Fibroblast of skin of left quadriceps (primary cell): ENCODE measurements at regions not wholly inside any gene's neighbourhood (a gene's known extent, or its start where the extent isn't known, plus 50 kb on each side); places are given as distances from the start of the nearest gene placed in this dataset.
A peak's percentile ranks its signal among the peaks of the same experiment; 100 is the strongest.
"Not testable (repeated sequence)": the region's sequence is repeated elsewhere in the genome, so short reads cannot be mapped to it uniquely, and the experiment has no call there.

ENCODE experiments used
- DNase-seq, 2 experiments: peaks; one replicate each; pipeline ENCODE4 v3.0.0-alpha.2; 2013; ENCODE audit warnings: low read depth in 2 of 2

DNA sequence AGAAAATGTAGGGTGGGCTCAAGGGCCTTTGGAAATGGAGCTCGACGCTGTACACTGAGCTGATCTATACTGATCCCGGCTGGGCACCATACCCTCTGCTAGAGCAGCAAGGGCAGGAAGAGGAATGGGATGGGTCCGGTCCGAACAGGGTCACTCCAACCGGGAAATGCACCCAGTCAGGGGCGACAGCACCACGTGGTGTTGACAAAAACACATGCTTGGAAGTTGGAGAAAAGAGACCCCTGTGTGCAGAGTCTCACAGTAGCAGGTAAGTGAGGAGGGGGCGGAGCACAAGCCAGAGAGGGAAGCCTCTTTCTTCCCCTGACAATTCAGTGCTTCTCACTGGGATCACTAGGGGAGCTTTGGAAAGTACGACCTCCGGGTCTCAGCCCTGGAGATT lies 84.1 kb upstream of the ASB18 start:
- no peak for DNase-seq

DNA sequence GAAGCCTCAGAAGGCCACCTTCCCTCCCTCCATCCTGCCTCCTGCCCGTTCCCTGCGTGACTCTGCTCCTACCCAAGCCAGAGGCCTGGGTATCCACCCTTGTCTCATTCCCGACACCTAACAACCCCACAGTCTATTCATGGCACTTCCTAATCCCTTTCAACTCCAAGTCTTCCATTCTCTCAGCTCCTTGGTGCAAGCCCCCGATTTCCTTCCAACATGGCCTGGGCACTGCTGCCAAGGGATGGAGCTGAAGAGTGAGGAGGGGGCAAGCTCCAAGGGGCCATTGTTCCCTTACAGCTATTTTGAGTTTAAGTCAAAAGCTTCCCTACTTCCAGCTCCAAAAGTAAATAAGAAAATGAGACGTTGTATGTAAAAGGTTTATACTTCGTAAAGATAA lies 84.8 kb upstream of the ASB18 start:
- DNase-seq: no peak

DNA sequence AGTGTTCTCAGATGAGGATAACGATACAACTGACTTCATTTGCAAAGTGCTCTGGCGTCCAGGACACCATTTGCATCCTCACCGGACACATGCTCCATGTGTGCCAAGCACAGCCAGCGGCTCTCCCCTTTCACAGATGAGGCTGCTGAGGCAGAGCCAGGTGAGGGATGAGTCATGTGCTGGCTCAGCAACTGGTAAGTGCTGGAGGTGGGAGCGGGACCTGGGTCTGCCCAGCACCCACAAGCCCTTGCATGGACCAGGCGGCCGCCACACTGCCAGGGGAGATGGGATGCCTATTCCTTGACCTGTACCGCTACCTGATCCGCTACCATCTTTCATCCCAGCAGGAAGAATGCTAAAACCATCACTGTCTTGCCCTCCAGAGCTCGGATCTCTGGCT lies 86.2 kb upstream of the ASB18 start:
- DNase-seq: no peak

DNA sequence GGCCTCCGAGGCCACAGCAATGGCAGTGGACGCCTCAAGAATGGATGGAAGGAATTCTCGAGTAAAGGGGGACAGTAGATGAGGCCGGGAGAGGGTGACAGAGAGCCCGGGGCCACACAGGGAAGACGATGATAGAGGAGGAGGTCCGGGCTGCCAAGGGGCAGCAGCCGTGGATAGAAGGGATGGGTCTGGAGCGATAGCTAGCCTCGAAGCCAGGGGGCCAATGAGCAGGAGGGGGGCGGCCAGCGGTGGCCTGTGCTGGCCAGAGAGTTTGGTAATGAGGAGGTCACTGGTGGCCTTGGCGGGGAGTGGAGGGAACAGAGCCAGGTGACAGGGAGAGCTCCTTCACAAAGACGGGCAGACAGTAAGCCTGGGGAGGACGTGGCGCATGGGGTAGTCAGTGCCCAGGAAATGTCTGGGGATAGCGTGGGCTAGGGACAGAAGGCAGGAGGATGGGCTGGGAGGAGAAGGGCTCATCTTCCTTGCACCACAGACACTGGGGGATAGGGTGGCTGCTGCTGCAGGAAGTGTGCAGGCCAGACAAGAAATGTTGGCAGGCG lies 87.8 kb upstream of the ASB18 start:
- no peak for DNase-seq

- DNase-seq: peak in 1 of 2 experiments; percentile 15
These were observed 88.8 kb upstream of the ASB18 start for GRCh38 chr2:236352761-236353593.

- no peak for DNase-seq
These were observed 89.4 kb upstream of the ASB18 start for GRCh38 chr2:236353594-236353942.

DNA sequence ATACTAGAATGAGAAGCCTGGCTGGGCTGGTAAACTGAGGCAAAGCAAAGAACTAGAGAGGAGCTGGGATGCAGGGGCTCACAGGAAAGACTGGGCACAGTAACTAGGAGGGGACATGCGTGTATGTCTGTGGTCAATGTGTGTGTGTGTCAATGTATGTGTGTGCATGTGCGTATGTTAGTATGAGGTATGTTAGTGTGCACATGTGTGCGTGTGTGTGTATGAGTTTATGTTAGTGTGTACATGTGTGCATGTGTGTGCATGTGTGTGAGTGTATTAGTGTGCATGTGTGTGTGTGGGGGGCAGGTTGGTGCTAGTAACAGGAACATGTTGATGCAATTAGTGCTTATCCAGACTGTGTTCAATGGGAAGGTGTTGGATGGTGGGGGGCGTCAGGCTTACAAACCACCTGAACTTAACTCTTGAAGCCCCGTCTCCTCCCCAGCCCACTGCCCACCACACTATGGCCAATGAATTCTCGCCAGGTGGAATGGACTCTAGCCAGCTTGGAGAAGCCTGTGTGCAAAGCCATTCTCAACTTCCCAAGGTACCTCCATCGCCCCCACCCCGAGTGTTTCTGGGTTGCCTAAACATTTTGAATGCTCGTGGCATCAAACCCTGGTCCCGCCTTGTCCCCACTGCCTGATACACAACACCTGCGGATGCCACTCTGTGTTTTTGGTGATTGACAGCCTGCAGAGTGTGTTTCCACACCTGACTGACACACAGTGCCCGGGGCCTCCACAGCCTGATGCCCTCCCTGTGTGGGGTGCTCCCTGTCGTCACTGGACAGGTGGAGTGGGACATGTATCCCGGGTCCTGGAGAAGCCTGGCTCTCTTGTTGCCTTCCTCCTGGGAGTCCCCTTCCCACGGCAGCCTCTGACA lies 90.1 kb upstream of the ASB18 start:
- DNase-seq: no peak

GRCh38 chr2:236354973-236355595 lies 90.9 kb upstream of the ASB18 start:
- DNase-seq: no peak

- DNase-seq: no peak
These were observed 91.7 kb upstream of the ASB18 start for GRCh38 chr2:236355911-236356310.

- not testable (repeated sequence) for DNase-seq
These were observed 92.1 kb upstream of the ASB18 start for GRCh38 chr2:236356321-236356720.

GRCh38 chr2:236358482-236358881 lies 94.3 kb upstream of the ASB18 start:
- not testable (repeated sequence) for DNase-seq

DNA sequence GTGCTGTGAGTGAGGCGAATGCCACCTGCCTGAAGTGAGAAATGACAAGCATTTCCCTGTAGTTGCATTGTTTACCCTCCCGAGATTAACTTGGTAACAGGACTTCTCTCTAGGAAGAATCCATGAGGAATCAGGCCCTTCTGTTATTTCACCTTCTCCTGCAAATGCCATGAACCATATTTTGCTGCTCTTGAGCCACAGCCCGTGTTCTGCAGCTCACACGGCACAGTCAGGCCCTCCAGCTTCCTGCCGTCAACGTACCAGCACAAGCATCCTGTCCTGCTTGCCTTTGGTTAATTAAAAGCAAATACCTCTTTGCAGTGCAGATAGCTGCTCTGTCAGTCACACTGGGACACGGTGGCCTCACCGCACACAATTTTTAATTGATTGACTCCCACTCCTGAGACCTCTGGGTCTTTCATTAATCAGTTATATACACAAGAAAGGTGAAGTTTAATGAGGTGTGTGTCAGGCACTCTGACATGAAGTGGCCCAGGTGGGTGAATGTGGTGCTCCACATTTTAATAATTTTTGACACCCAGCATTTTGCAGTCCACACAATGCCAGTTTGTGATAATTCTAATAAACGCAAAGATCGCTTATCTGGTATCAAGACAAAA lies 95.3 kb upstream of the ASB18 start:
- DNase-seq: no peak

DNA sequence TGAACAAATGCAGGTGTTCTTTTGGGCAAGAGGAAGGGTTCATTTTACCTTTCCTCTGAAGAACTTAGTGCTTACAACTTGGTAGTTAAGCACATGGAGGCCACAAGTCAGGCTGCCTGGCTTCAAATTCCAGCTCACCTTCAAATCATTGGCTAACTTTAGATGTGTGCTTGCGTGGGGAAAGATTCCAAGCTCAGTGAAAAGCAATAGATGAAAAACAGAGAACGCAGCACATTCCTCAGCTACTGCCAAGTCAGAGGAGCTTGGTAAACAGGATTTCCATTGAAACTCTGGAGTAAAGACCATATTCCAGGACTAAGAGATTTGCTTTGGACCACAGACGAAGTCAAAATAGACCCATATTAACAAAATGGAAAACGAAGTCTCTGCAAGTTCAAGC lies 96.3 kb upstream of the ASB18 start:
- DNase-seq: no peak

GRCh38 chr2:236363711-236364277 lies 99.6 kb upstream of the ASB18 start:
- no peak for DNase-seq

DNA sequence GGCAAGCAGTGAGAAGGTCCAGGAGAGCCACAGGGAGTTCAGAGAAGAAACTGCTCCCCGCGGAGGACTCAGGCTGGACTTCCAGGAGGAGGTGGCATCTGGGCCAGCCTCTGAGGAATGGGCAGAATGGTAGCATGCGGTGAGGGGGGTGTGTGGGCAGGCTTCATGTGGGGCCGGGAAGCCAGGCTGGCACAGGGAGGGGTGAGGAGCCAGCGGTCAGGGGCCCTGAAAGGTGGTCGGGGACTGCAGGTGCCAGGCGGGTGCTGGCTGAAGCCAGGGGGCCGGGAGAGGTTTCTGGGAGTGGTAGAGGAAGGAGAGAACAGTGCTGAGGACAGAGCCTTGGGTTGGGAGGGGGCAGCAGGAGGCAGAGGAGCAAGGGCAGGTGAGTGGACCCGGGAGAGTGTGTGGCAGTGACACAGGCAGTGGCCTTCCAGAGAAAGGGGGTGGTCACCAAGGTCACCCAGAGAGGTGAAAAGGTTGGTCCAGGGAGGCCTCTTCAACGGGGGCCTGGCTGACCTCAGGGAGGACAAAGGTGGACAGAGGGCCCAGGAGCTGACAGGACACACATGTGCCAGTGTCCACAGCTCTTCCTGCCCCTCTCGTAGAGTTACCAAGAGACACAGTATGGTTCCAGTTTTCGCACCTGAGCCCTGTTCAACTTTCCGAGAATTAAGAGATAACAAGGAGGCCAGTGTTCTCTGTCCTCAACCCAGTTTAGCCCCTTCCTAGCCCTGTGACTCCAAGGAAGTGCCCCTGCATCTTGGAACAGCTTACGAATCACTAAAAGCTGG lies 101.2 kb upstream of the ASB18 start:
- no peak for DNase-seq

DNA sequence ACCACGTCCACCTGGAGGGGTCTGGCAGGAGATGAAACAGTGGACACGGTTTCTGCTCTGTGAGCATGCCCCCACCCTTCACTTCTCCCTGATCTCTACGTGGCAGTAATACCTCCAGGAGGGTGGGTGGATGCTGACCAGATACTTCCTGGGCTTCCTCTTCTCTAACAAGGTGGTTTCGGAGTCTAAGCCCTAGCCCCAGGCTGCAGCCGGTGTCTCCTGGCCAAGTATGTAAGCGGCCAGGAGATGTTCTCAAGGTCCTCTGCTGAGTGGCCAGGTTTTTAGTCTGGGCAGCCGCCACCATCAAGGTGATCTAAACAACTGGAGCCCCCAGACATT lies 101.8 kb upstream of the ASB18 start:
- DNase-seq: no peak

DNA sequence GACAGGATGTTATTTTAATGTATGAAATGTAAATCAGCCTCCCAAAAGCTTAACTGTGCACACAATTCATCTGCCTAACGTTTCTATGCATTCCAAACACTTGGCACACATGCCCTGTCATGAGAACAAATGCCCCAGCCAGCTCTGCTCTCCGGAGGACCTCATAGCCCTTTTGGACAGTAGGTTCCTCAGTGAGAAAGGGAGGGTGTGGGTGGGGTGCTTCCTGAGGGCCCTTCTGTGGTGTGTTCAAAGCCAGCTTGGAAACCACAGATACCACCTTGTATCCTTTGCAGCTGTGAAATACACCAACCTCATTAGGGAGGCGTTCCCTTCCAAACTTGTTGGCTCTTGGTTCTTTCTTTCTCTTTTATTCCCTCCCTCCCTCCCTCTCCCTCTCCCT lies 102.2 kb upstream of the ASB18 start:
- no peak for DNase-seq

DNA sequence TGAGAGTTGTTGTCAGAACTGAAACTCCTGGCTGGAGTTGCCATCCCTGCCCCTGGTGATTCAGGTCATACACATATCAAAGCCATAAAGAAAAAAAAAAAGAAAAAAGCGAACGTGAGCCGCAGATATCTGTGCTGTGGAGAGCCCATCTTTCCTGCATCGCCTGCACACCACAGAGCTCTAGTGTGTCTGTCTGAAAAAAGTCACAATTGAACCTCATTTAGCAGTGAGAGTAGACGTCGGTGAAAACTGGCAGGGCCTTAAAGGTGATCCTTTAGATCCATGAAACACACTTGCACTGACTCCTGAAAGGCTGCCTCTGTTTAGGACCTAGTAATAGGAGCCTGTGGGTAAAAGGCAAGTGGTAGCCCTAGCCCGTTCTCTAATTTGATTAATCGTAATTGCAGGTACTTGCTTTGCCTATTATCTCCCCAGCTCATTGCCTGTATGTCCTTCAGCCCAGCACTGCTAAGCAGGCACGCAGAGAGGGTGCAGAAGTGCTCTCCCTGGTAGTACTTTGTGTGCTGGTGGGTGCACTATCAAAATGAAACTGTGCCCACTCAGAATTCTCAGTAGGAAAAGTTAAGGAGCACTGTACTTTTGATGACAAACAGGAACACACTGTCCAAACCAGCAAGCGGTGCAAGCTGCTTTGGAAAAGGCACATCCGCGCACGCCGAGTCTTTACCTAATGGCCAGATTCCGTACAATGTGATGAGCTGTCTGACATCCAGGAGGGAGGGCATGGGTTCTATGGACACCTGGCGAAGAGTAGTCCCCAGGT lies 103.5 kb upstream of the ASB18 start:
- no peak for DNase-seq

DNA sequence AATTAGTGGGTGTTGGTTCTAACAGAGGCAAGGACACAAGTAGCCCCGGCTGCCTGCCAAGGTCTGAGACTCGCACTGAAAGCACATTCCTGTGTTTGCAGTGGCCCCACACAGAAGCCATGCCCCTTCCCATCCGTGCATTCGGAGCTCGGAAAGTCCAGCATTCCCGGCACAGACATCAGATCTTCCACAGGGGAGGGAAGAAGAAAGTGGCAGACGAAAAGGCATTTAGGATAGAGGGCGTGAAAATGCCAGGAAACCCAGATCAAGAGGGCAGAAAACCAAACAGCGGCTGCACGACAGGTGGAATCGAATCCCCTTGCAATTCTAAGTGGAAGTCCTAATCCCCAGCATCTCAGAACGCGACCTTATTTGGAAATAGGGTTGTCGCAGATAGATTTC lies 105.5 kb upstream of the ASB18 start:
- DNase-seq: no peak

GRCh38 chr2:236370847-236371409 lies 106.7 kb upstream of the ASB18 start:
- no peak for DNase-seq
